ENCODE measurements at regions not wholly inside any gene's neighbourhood (a gene's known extent, or its start where the extent isn't known, plus 50 kb on each side); places are given as distances from the start of the nearest gene placed in this dataset.

GRCh38 chr9:89811886-89812450 is 207.2 kb downstream of the GADD45G start (continued):
- TF ChIP-seq ZNF292 (tag by site-specific recombination; IDR thresholded peaks at IDR 0.05; ENCODE audit: borderline replicate concordance, low read depth), result no peak
- no peak for TF ChIP-seq ZNF354C (tag by site-specific recombination; IDR thresholded peaks at IDR 0.05; ENCODE audit: borderline replicate concordance, low read depth)
- TF ChIP-seq ZFP41 (tag by site-specific recombination; IDR thresholded peaks at IDR 0.05; ENCODE audit: borderline replicate concordance), result no peak
- no peak for TF ChIP-seq YY1 (tag by site-specific recombination; IDR thresholded peaks at IDR 0.05)
- no peak for TF ChIP-seq ATF2 (tag by site-specific recombination; IDR thresholded peaks at IDR 0.05; ENCODE audit: low read depth)
- no peak for TF ChIP-seq ZSCAN4 (tag by site-specific recombination; IDR thresholded peaks at IDR 0.05)
- TF ChIP-seq ZNF621 (tag by site-specific recombination; IDR thresholded peaks at IDR 0.05), result no peak
- TF ChIP-seq ZNF266 (tag by site-specific recombination; IDR thresholded peaks at IDR 0.05; ENCODE audit: low read depth), result no peak
- no peak for TF ChIP-seq ZNF221 (tag by site-specific recombination; IDR thresholded peaks at IDR 0.05; ENCODE audit: borderline replicate concordance)

GRCh38 chr9:89812556-89813181 is 207.9 kb downstream of the GADD45G start:
- no peak overlapping the region for H3K4me3 ChIP-seq (ENCODE audit: low read depth, low read length)
- H3K4me1 ChIP-seq (ENCODE audit: control insufficient read depth, insufficient read depth, low read length), result no peaks in the 10 kb centered on the region
- no peaks in the 10 kb centered on the region for H3K36me3 ChIP-seq (ENCODE audit: control insufficient read depth in 2 of 2, insufficient read depth in 1 of 2, low read length in 2 of 2)
- CTCF ChIA-PET, result interaction anchor here (0.5 to 2.4 kb wide), 3 partner anchors 10 to 287 kb away, joined by 3 to 6 read pairs (median 4); no protein-coding TSS in a partner anchor
- POLR2A ChIA-PET, result no interaction called here
- no peak overlapping the region for H3K27ac ChIP-seq (ENCODE audit: extremely low read depth, low read depth, low read length)
- H3K9me3 ChIP-seq (ENCODE audit: control insufficient read depth, insufficient read depth, low read depth, low read length), result no peaks in the 10 kb centered on the region
- TF ChIP-seq SCRT2 (tag by site-specific recombination; IDR thresholded peaks at IDR 0.05) (no peak), GLIS1 (tag by site-specific recombination; IDR thresholded peaks at IDR 0.05) (no peak), ZNF768 (tag by site-specific recombination; IDR thresholded peaks at IDR 0.05) (no peak), ZNF184 (tag by site-specific recombination; IDR thresholded peaks at IDR 0.05) (no peak), ZNF280D (tag by site-specific recombination; IDR thresholded peaks at IDR 0.05) (no peak), ZNF837 (tag by site-specific recombination; IDR thresholded peaks at IDR 0.05) (no peak), ZNF639 (tag by site-specific recombination; IDR thresholded peaks at IDR 0.05) (no peak), BCL11A (tag by site-specific recombination; IDR thresholded peaks at IDR 0.05; ENCODE audit: low read depth) (no peak), ZNF23 (tag by site-specific recombination; IDR thresholded peaks at IDR 0.05; ENCODE audit: borderline replicate concordance) (no peak), HIC1 (tag by site-specific recombination; IDR thresholded peaks at IDR 0.05) (no peak), ZNF280C (tag by site-specific recombination; IDR thresholded peaks at IDR 0.05) (no peak), ZNF623 (tag by site-specific recombination; IDR thresholded peaks at IDR 0.05) (no peak)
